OCI-LY1 (cell line): ENCODE measurements at regions not wholly inside any gene's neighbourhood (a gene's known extent, or its start where the extent isn't known, plus 50 kb on each side); places are given as distances from the start of the nearest gene placed in this dataset.

Experiments used
- CTCF ChIP-seq: fragments of 200-600 bp; sonication (generic), shearing (Covaris generic); IDR thresholded peaks from 2 replicates; pipeline ENCODE4 v1.5.1; 2017; ENCODE audit warnings: mild to moderate bottlenecking, antibody characterized with exemption, low read length, moderate library complexity, mixed read lengths
- EZH2 ChIP-seq: fragments of 200-600 bp; sonication (generic), shearing (Covaris generic); IDR thresholded peaks from 2 replicates; pipeline ENCODE4 v1.8.0; 2017; ENCODE audit warnings: borderline replicate concordance, mixed run types, mild to moderate bottlenecking, antibody characterized with exemption, low read length, moderate library complexity, mixed read lengths

GRCh38 chr2:217105733-217106649 lies 246.1 kb upstream of the TNP1 start:
- TF ChIP-seq EZH2 (no peak), CTCF (no peak)
